GM21526 (cell line): ENCODE measurements at regions not wholly inside any gene's neighbourhood (a gene's known extent, or its start where the extent isn't known, plus 50 kb on each side); places are given as distances from the start of the nearest gene placed in this dataset.

Experiments used
- ATAC-seq: cut with Tn5 transposase; IDR thresholded peaks from one replicate; pipeline ENCODE4 v1.9.1; 2021; ENCODE audit warnings: moderate library complexity; ENCODE audit not compliant: unreplicated experiment, low FRiP score

GRCh38 chr4:119832776-119833175 lies 204.2 kb upstream of the PDE5A start:
- no peak for ATAC-seq

- no peak for ATAC-seq
Measured at GRCh38 chr4:119829326-119829725, 200.7 kb upstream of the PDE5A start.

- no peak for ATAC-seq
Measured at GRCh38 chr4:119825696-119826095, 197.1 kb upstream of the PDE5A start.

- ATAC-seq: no peak
Measured at GRCh38 chr4:119823891-119824290, 195.3 kb upstream of the PDE5A start.

GRCh38 chr4:119823045-119823444 lies 194.4 kb upstream of the PDE5A start:
- no peak for ATAC-seq

GRCh38 chr4:119816473-119816872 lies 187.9 kb upstream of the PDE5A start:
- no peak for ATAC-seq

- ATAC-seq: no peak
Measured at GRCh38 chr4:119810001-119810400, 181.4 kb upstream of the PDE5A start.

- ATAC-seq: no peak
Measured at GRCh38 chr4:119804404-119804803, 175.8 kb upstream of the PDE5A start.

GRCh38 chr4:119797238-119797894 lies 168.8 kb upstream of the PDE5A start:
- ATAC-seq: no peak

GRCh38 chr4:119795986-119796578 lies 167.5 kb upstream of the PDE5A start:
- ATAC-seq: no peak

GRCh38 chr4:119794681-119795080 lies 166.1 kb upstream of the PDE5A start:
- no peak for ATAC-seq

GRCh38 chr4:119794113-119794512 lies 165.5 kb upstream of the PDE5A start:
- no peak for ATAC-seq

- no peak for ATAC-seq
Measured at GRCh38 chr4:119788349-119789266, 160.0 kb upstream of the PDE5A start.

GRCh38 chr4:119785963-119786362 lies 157.4 kb upstream of the PDE5A start:
- no peak for ATAC-seq

- no peak for ATAC-seq
Measured at GRCh38 chr4:119783189-119783983, 154.8 kb upstream of the PDE5A start.

GRCh38 chr4:119781044-119781443 lies 152.4 kb upstream of the PDE5A start:
- no peak for ATAC-seq

- no peak for ATAC-seq
Measured at GRCh38 chr4:119774840-119775239, 146.2 kb upstream of the PDE5A start.

- no peak for ATAC-seq
Measured at GRCh38 chr4:119765951-119766350, 137.3 kb upstream of the PDE5A start.

GRCh38 chr4:119765469-119765868 lies 136.9 kb upstream of the PDE5A start:
- no peak for ATAC-seq

- ATAC-seq: no peak
Measured at GRCh38 chr4:119763386-119763785, 134.8 kb upstream of the PDE5A start.

GRCh38 chr4:119755599-119755998 lies 127.0 kb upstream of the PDE5A start:
- ATAC-seq: no peak
